Glomerular endothelial cell (primary cell): ENCODE measurements at regions not wholly inside any gene's neighbourhood (a gene's known extent, or its start where the extent isn't known, plus 50 kb on each side); places are given as distances from the start of the nearest gene placed in this dataset.

Experiments
- DNase-seq: peaks from one replicate; pipeline ENCODE4 v3.0.0-alpha.2; 2011; ENCODE audit warnings: low read depth, low spot score; ENCODE audit errors: extremely low read depth

GRCh38 chr11:112770487-112770886 is 190.7 kb upstream of the NCAM1 start:
- DNase-seq = no peak

GRCh38 chr11:112771851-112772250 is 189.4 kb upstream of the NCAM1 start:
- DNase-seq = no peak

GRCh38 chr11:112773264-112773663 is 188.0 kb upstream of the NCAM1 start:
- DNase-seq = no peak

GRCh38 chr11:112776834-112777233 is 184.4 kb upstream of the NCAM1 start:
- DNase-seq = no peak

GRCh38 chr11:112777283-112777751 is 183.9 kb upstream of the NCAM1 start:
- DNase-seq = no peak

- no peak for DNase-seq
These were observed 182.9 kb upstream of the NCAM1 start for GRCh38 chr11:112778091-112778876.

GRCh38 chr11:112778877-112779266 is 182.3 kb upstream of the NCAM1 start:
- DNase-seq = no peak

GRCh38 chr11:112780351-112781087 is 180.7 kb upstream of the NCAM1 start:
- DNase-seq = no peak

- DNase-seq = no peak
These were observed 177.3 kb upstream of the NCAM1 start for GRCh38 chr11:112783945-112784322.

GRCh38 chr11:112784323-112785073 is 176.7 kb upstream of the NCAM1 start:
- no peak for DNase-seq

GRCh38 chr11:112785149-112785548 is 176.1 kb upstream of the NCAM1 start:
- no peak for DNase-seq

GRCh38 chr11:112785719-112786118 is 175.5 kb upstream of the NCAM1 start:
- DNase-seq = no peak

- no peak for DNase-seq
These were observed 175.0 kb upstream of the NCAM1 start for GRCh38 chr11:112786196-112786595.

- DNase-seq = no peak
These were observed 174.2 kb upstream of the NCAM1 start for GRCh38 chr11:112786886-112787530.

GRCh38 chr11:112789481-112789880 is 171.7 kb upstream of the NCAM1 start:
- DNase-seq = no peak

GRCh38 chr11:112790286-112790685 is 170.9 kb upstream of the NCAM1 start:
- DNase-seq = no peak

- no peak for DNase-seq
These were observed 169.2 kb upstream of the NCAM1 start for GRCh38 chr11:112792070-112792469.

GRCh38 chr11:112793416-112793815 is 167.8 kb upstream of the NCAM1 start:
- DNase-seq = no peak

GRCh38 chr11:112794331-112794846 is 166.8 kb upstream of the NCAM1 start:
- no peak for DNase-seq

GRCh38 chr11:112795142-112795815 is 165.9 kb upstream of the NCAM1 start:
- no peak for DNase-seq
